ENCODE measurements at regions not wholly inside any gene's neighbourhood (a gene's known extent, or its start where the extent isn't known, plus 50 kb on each side); places are given as distances from the start of the nearest gene placed in this dataset.
"Not testable (repeated sequence)": the region's sequence is repeated elsewhere in the genome, so short reads cannot be mapped to it uniquely, and the experiment has no call there.

DNA sequence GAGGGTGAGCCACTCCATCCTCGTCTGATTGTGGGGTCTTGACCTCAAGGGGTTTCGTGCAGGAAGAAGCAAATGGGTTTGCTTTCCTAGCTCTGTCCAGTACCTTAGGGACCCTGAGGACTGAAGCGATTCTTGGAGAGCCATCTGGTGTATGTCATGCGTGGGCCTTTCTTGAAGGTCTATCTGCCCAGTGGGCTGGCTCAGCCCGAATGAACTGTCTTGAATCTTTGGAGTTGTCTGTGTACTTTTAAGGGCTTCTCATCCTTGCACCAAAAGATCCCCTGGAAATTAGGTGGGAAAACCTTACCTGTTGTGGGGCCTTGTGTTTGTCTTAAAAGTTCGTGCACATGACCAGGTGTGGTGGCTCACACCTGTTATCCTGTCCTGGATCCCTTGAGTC, 135.4 kb upstream of the ERV3-1 start:
- H3K27me3 ChIP-seq (ENCODE audit: low read length); POLR2A ChIA-PET (ENCODE audit: unreplicated experiment); intact Hi-C loops (cut with micrococcal nuclease); H4K20me1 ChIP-seq (ENCODE audit: low read length); H3K27ac ChIP-seq (ENCODE audit: low read length); H3K79me2 ChIP-seq (ENCODE audit: low read length); BruUV-seq (replicated peaks); ATAC-seq; H2AFZ ChIP-seq (ENCODE audit: low read length); H3K9ac ChIP-seq (ENCODE audit: low read length); DNase-seq; H3K9me3 ChIP-seq (ENCODE audit: low read length); H3F3A ChIP-seq (ENCODE audit: low read length, unreplicated experiment); H3K4me1 ChIP-seq (ENCODE audit: insufficient read depth, low read length); H3K4me2 ChIP-seq (ENCODE audit: low read length); H3K9me2 ChIP-seq (replicated peaks; ENCODE audit: low read length); H3K36me3 ChIP-seq (ENCODE audit: low read depth, low read length); H3K4me3 ChIP-seq (ENCODE audit: low read length); CTCF ChIA-PET: not testable (repeated sequence)

DNA sequence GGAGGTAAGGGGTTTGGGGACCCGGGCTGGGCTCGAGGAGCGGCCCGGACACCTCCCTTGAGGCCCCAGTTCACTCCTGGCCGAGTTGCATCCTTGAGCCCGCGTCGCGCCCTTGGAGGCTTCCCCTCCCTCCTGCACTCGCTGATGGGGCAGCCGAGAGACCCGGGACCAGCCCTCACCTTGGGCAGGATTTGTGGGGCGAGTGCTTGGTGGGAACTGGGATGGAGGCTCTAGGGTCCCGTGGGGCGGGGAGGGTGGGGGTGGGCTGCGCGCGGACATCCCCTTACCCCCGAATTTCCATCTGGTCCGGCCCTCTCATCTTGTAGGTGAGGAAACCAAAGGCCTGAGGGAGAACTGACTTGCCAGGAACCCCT, 134.9 kb upstream of the ERV3-1 start:
- H3K9ac ChIP-seq (ENCODE audit: low read length); ATAC-seq; intact Hi-C loops (cut with micrococcal nuclease); H3K79me2 ChIP-seq (ENCODE audit: low read length); CTCF ChIA-PET; H3K27ac ChIP-seq (ENCODE audit: low read length); H3K27me3 ChIP-seq (ENCODE audit: low read length); H2AFZ ChIP-seq (ENCODE audit: low read length); H3K4me2 ChIP-seq (ENCODE audit: low read length); H3K4me1 ChIP-seq (ENCODE audit: insufficient read depth, low read length); H3K9me3 ChIP-seq (ENCODE audit: low read length); H3K9me2 ChIP-seq (replicated peaks; ENCODE audit: low read length); H3F3A ChIP-seq (ENCODE audit: low read length, unreplicated experiment); BruUV-seq (replicated peaks); POLR2A ChIA-PET (ENCODE audit: unreplicated experiment); H4K20me1 ChIP-seq (ENCODE audit: low read length); H3K4me3 ChIP-seq (ENCODE audit: low read length); H3K36me3 ChIP-seq (ENCODE audit: low read depth, low read length); DNase-seq: not testable (repeated sequence)

DNA sequence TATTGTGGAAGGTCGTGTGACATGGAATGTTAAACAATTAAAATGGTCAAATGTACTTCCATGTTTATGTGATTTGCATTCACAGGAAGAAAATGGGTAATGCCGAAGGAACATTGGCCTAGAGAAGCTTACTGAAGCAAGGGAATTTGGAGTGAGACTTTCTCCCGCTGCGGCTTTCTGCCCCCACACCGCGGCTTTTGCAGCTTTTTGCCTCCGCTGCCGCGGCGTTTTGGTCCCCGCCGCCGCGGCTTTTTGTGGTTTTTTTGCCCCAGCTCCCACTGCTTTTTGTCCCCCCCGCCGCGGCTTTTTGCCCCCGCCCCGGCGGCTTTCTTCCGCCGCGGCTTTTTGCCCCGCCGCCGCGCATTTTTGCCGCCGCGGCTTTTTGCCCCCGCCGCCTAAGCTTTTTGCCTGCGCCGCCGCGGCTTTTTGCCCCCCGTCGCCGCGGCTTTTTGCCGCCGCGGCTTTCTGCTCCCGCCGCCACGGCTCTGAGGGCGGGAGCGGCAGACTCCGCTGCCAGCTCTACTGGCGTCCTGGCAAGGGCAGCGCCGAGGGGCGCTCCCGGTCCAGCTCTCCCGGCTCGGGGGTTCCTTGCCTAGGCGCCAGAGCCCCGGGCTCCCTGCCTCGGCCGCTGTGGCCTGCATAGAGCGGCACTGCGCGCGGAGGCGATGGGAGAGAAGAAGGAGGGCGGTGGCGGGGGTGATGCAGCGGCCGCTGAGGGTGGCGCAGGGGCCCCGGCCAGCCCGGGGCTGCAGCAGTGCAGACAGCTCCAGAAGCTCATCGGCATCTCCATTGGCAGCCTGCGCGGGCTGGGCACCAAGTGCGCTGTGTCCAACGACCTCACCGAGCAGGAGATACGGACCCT, 134.3 kb upstream of the ERV3-1 start:
- H3K9ac ChIP-seq (ENCODE audit: low read length); DNase-seq; CTCF ChIA-PET; H3K9me3 ChIP-seq (ENCODE audit: low read length); H3K36me3 ChIP-seq (ENCODE audit: low read depth, low read length); H2AFZ ChIP-seq (ENCODE audit: low read length); H3K4me1 ChIP-seq (ENCODE audit: insufficient read depth, low read length); H4K20me1 ChIP-seq (ENCODE audit: low read length); H3K4me3 ChIP-seq (ENCODE audit: low read length); ATAC-seq; H3F3A ChIP-seq (ENCODE audit: low read length, unreplicated experiment); H3K27ac ChIP-seq (ENCODE audit: low read length); H3K27me3 ChIP-seq (ENCODE audit: low read length); H3K4me2 ChIP-seq (ENCODE audit: low read length); H3K9me2 ChIP-seq (replicated peaks; ENCODE audit: low read length); H3K79me2 ChIP-seq (ENCODE audit: low read length); intact Hi-C loops (cut with micrococcal nuclease); POLR2A ChIA-PET (ENCODE audit: unreplicated experiment); BruUV-seq (replicated peaks): not testable (repeated sequence)

DNA sequence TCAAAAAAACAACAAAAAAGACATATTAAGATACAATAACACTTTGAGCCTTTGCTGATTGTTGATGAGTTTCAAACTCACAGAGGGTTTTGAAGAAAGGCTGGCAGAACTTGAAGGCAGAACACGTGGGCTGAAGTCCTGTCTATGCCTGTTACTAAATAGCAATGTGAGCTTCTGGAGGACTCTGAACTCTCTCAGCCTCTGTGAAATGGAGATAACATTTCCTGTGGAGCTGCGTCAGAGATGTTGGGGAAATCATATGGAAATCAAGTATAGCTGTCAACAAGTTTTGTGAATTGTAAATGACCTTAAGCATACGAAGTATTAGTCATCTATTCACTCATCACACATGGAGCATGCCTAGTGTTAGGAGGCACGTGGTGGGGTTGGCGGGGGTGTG, 130.4 kb upstream of the ERV3-1 start:
- POLR2A ChIA-PET (ENCODE audit: unreplicated experiment); H2AFZ ChIP-seq (ENCODE audit: low read length); H4K20me1 ChIP-seq (ENCODE audit: low read length); H3K9ac ChIP-seq (ENCODE audit: low read length); H3K36me3 ChIP-seq (ENCODE audit: low read depth, low read length); intact Hi-C loops (cut with micrococcal nuclease); H3K4me3 ChIP-seq (ENCODE audit: low read length); H3K27me3 ChIP-seq (ENCODE audit: low read length); ATAC-seq; H3K9me2 ChIP-seq (replicated peaks; ENCODE audit: low read length); H3F3A ChIP-seq (ENCODE audit: low read length, unreplicated experiment); H3K9me3 ChIP-seq (ENCODE audit: low read length); H3K4me2 ChIP-seq (ENCODE audit: low read length); H3K27ac ChIP-seq (ENCODE audit: low read length); H3K4me1 ChIP-seq (ENCODE audit: insufficient read depth, low read length); H3K79me2 ChIP-seq (ENCODE audit: low read length); DNase-seq; BruUV-seq (replicated peaks); CTCF ChIA-PET: not testable (repeated sequence)

DNA sequence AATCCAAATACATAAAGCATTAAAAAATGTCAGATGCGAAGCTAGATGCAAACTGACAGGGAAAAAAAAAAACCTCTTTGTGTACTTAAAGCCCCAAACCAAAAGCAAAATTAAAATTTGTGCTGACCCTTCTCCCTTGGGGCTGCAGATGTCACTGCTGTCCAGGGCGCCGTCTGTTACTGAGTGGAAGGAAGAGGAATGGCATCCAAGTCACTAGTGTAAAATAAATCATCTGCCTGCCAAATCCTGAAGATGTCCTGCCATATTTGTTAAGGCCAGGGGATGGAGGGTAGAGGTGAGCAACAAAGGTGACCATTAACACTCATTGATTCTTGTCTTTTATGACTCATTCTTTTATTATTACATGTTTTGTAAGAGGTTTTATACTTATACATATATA, 126.6 kb upstream of the ERV3-1 start:
- H3K9ac ChIP-seq (ENCODE audit: low read length); H3K9me3 ChIP-seq (ENCODE audit: low read length); BruUV-seq (replicated peaks); H3K4me1 ChIP-seq (ENCODE audit: insufficient read depth, low read length); CTCF ChIA-PET; H2AFZ ChIP-seq (ENCODE audit: low read length); intact Hi-C loops (cut with micrococcal nuclease); H3K36me3 ChIP-seq (ENCODE audit: low read depth, low read length); POLR2A ChIA-PET (ENCODE audit: unreplicated experiment); H3K27me3 ChIP-seq (ENCODE audit: low read length); DNase-seq; H3F3A ChIP-seq (ENCODE audit: low read length, unreplicated experiment); H4K20me1 ChIP-seq (ENCODE audit: low read length); H3K27ac ChIP-seq (ENCODE audit: low read length); H3K4me3 ChIP-seq (ENCODE audit: low read length); H3K4me2 ChIP-seq (ENCODE audit: low read length); H3K79me2 ChIP-seq (ENCODE audit: low read length); H3K9me2 ChIP-seq (replicated peaks; ENCODE audit: low read length): not testable (repeated sequence)
- ATAC-seq, result peak; percentile 80

GRCh38 chr7:65132256-65132655, 125.8 kb upstream of the ERV3-1 start:
- CTCF ChIA-PET; H3K4me1 ChIP-seq (ENCODE audit: insufficient read depth, low read length); H3F3A ChIP-seq (ENCODE audit: low read length, unreplicated experiment); H2AFZ ChIP-seq (ENCODE audit: low read length); H3K9me3 ChIP-seq (ENCODE audit: low read length); POLR2A ChIA-PET (ENCODE audit: unreplicated experiment); H3K9ac ChIP-seq (ENCODE audit: low read length); H4K20me1 ChIP-seq (ENCODE audit: low read length); H3K4me2 ChIP-seq (ENCODE audit: low read length); DNase-seq; H3K79me2 ChIP-seq (ENCODE audit: low read length); intact Hi-C loops (cut with micrococcal nuclease); BruUV-seq (replicated peaks); H3K27me3 ChIP-seq (ENCODE audit: low read length); H3K9me2 ChIP-seq (replicated peaks; ENCODE audit: low read length); H3K27ac ChIP-seq (ENCODE audit: low read length); H3K4me3 ChIP-seq (ENCODE audit: low read length); H3K36me3 ChIP-seq (ENCODE audit: low read depth, low read length): not testable (repeated sequence)
- ATAC-seq, result peak; percentile 70

DNA sequence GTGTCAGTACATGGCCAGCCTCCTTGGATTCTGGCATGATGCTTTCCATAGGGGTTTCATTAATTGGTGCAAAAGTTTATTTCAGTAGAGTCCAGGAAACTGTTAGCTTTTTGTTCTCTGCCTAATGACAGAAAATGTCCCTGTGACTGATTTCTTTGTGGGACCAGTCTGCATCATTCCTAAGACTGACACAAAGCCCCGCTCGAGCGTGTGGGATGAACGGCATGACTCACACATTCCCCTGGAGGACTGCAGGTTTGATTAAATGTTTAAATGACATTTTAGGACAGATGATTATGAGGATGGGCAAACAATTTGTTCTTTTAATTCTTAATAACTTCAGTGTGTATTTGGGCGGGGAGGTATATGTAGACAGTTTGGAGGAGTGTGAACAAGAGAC, 120.9 kb upstream of the ERV3-1 start:
- H2AFZ ChIP-seq (ENCODE audit: low read length); H3K9ac ChIP-seq (ENCODE audit: low read length); H3K27me3 ChIP-seq (ENCODE audit: low read length); H3K9me2 ChIP-seq (replicated peaks; ENCODE audit: low read length); H4K20me1 ChIP-seq (ENCODE audit: low read length); H3K4me2 ChIP-seq (ENCODE audit: low read length); DNase-seq; H3K4me3 ChIP-seq (ENCODE audit: low read length); H3K79me2 ChIP-seq (ENCODE audit: low read length); BruUV-seq (replicated peaks); intact Hi-C loops (cut with micrococcal nuclease); POLR2A ChIA-PET (ENCODE audit: unreplicated experiment); CTCF ChIA-PET; H3K36me3 ChIP-seq (ENCODE audit: low read depth, low read length); H3K27ac ChIP-seq (ENCODE audit: low read length); H3K9me3 ChIP-seq (ENCODE audit: low read length); H3F3A ChIP-seq (ENCODE audit: low read length, unreplicated experiment); H3K4me1 ChIP-seq (ENCODE audit: insufficient read depth, low read length): not testable (repeated sequence)
- peak; percentile 69 for ATAC-seq
